ENCODE measurements at regions not wholly inside any gene's neighbourhood (a gene's known extent, or its start where the extent isn't known, plus 50 kb on each side); places are given as distances from the start of the nearest gene placed in this dataset.
"Not testable (repeated sequence)": the region's sequence is repeated elsewhere in the genome, so short reads cannot be mapped to it uniquely, and the experiment has no call there.

DNA sequence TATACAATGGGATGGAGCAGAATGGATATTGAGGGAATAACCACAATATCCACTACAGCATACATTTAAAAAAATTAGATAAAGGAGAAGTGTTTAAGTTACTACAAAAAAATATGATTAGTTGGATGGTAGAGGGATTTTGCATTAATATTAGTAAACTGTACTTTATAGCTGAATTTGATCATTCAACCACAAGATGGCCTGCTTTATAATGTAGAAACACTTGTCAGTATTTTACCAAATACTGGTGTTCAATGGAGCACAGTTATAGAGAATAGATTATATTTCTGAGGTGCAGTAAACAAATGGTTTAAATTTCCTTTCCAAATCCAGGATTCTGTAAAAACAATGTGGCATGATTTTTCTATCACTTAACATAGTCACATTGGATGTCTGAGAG is 818.8 kb upstream of the CHORDC1 start:
- no peak for DNase-seq (ENCODE audit: low spot score in 2 of 2, unreplicated experiment in 2 of 2)

DNA sequence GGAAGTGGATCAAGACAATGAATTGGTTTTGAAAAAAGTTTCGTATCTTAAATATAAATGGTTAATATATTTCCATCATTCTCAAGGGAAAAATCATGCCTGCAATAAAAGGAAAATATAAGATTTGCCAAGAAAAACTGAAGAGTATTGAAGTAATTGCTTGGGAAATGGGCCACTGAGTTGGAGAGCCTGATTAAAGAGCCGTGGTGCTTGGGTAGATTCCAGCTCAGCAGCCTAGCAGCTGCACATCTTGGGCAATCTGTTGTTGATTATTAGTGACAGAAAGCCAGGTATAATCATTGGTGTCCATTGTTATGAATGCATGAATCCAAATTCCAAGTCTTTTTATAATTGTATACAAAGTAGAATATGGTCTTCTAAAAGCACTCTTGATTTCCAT is 800.9 kb upstream of the CHORDC1 start:
- H3K36me3 Mint-ChIP-seq, result no peaks in the 10 kb centered on the region
- no peaks in the 10 kb centered on the region for H3K27me3 Mint-ChIP-seq (ENCODE audit: low read depth)
- H3K4me3 Mint-ChIP-seq, result no peak overlapping the region
- no peak overlapping the region for H3K27ac Mint-ChIP-seq
- DNase-seq (ENCODE audit: low spot score in 2 of 2, unreplicated experiment in 2 of 2), result no peak
- H3K9me3 Mint-ChIP-seq, result peaks cover 8% of the 10 kb centered on the region
- no peaks in the 10 kb centered on the region for H3K4me1 Mint-ChIP-seq
- TF ChIP-seq, protein P1, sequence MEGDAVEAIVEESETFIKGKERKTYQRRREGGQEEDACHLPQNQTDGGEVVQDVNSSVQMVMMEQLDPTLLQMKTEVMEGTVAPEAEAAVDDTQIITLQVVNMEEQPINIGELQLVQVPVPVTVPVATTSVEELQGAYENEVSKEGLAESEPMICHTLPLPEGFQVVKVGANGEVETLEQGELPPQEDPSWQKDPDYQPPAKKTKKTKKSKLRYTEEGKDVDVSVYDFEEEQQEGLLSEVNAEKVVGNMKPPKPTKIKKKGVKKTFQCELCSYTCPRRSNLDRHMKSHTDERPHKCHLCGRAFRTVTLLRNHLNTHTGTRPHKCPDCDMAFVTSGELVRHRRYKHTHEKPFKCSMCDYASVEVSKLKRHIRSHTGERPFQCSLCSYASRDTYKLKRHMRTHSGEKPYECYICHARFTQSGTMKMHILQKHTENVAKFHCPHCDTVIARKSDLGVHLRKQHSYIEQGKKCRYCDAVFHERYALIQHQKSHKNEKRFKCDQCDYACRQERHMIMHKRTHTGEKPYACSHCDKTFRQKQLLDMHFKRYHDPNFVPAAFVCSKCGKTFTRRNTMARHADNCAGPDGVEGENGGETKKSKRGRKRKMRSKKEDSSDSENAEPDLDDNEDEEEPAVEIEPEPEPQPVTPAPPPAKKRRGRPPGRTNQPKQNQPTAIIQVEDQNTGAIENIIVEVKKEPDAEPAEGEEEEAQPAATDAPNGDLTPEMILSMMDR (IDR thresholded peaks at IDR 0.05; ENCODE audit: unreplicated experiment), result no peak

More for the DNA sequence above, 818.8 kb upstream of the CHORDC1 start:
- H3K27me3 Mint-ChIP-seq (ENCODE audit: low read depth), result no peaks in the 10 kb centered on the region
- H3K36me3 Mint-ChIP-seq, result no peaks in the 10 kb centered on the region
- TF ChIP-seq, protein P1 (IDR thresholded peaks at IDR 0.05; ENCODE audit: unreplicated experiment), result no peak
- H3K27ac Mint-ChIP-seq, result no peak overlapping the region
- H3K4me1 Mint-ChIP-seq, result no peaks in the 10 kb centered on the region
- peaks cover 6% of the 10 kb centered on the region for H3K9me3 Mint-ChIP-seq
- H3K4me3 Mint-ChIP-seq, result no peak overlapping the region

DNA sequence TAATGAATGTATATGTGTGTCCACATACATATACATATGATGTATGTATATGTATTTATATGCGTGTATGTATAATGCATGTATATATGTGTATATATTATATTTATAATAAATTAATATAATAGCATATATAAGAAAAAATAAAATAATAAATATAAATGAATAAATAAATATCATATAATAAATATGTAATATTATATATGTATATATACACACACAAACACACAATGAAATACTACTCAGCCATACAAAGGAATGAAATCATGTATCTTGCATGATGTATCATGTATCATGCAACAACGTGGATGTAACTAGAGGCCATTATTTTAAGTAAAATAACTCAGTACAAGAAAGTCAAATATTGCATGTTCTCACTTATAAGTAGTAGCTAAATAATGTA is 788.7 kb upstream of the CHORDC1 start:
- Mint-ChIP-seq H3K4me3 (no peak overlapping the region), H3K27ac (no peak overlapping the region), H3K4me1 (no peaks in the 10 kb centered on the region), H3K9me3 (peaks cover 26% of the 10 kb centered on the region), H3K36me3 (peaks cover 8% of the 10 kb centered on the region), H3K27me3 (ENCODE audit: low read depth) (no peaks in the 10 kb centered on the region)
- no peak for DNase-seq (ENCODE audit: low spot score in 2 of 2, unreplicated experiment in 2 of 2)
- TF ChIP-seq, protein P1 (IDR thresholded peaks at IDR 0.05; ENCODE audit: unreplicated experiment), result no peak

DNA sequence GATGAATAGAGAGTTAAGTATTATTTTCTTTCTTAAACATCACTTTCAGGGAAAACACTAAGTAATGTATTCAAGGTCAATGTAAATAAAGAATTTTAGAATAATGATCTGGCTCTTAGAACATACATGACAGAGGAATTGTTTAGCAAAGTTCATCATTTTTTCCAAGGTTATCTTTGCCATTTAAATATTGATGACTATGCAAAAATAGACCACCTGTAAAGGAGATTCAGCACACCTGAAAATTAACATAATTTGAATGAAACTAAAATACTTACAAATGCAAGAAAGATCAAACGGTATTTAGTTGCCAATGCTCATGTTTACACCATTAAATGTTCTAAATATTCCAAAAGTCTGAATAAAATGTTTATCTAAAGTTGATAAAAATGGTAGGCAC is 782.6 kb upstream of the CHORDC1 start:
- no peak overlapping the region for H3K27ac Mint-ChIP-seq
- no peak overlapping the region for H3K4me3 Mint-ChIP-seq
- no peak for DNase-seq (ENCODE audit: low spot score in 2 of 2, unreplicated experiment in 2 of 2)
- no peaks in the 10 kb centered on the region for H3K4me1 Mint-ChIP-seq
- peaks cover 6% of the 10 kb centered on the region for H3K36me3 Mint-ChIP-seq
- TF ChIP-seq, protein P1 (IDR thresholded peaks at IDR 0.05; ENCODE audit: unreplicated experiment), result no peak
- no peaks in the 10 kb centered on the region for H3K27me3 Mint-ChIP-seq (ENCODE audit: low read depth)
- H3K9me3 Mint-ChIP-seq, result peaks cover 19% of the 10 kb centered on the region

DNA sequence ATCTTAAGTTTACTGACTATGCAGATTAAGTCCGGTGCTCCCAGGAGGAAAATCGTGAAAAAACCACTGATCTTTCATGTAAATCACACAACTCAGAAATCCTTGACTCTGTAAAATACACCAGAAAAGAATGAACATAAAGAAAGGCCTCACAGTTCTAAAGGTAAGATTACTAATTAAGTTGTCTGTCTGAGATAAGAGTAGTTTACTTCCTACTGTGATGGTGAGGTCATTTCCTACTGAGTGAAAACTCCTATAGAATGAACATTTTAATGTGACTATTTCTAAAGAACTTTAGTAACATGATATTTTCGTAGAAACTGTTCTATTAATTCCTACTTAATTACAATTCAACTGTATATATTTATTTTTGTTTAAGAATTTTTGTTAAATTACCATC is 774.4 kb upstream of the CHORDC1 start:
- no peaks in the 10 kb centered on the region for H3K27me3 Mint-ChIP-seq (ENCODE audit: low read depth)
- DNase-seq (ENCODE audit: low spot score in 2 of 2, unreplicated experiment in 2 of 2), result no peak

DNA sequence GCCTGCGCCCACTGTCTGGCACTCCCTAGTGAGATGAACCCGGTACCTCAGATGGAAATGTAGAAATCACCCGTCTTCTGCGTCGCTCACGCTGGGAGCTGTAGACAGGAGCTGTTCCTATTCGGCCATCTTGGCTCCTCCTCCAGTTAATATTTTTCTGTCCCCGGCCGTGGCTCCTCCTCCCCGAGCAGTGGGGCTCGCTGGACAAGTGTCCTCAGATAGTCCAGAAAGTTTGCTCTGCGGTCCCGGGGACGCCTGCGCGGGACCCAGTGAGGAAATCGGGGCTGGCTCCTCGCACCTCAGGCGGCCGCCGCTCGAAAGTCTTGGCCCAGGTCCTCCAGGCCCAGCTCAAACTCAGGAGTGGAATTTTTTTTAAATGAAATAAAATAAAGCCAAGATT is 749.3 kb upstream of the CHORDC1 start:
- not testable (repeated sequence) for DNase-seq (ENCODE audit: low spot score in 2 of 2, unreplicated experiment in 2 of 2); H3K4me3 Mint-ChIP-seq; H3K4me1 Mint-ChIP-seq; H3K36me3 Mint-ChIP-seq; H3K27me3 Mint-ChIP-seq (ENCODE audit: low read depth); H3K27ac Mint-ChIP-seq
- peaks cover 25% of the 10 kb centered on the region for H3K9me3 Mint-ChIP-seq

More for the DNA sequence above, 774.4 kb upstream of the CHORDC1 start:
- peaks cover 15% of the 10 kb centered on the region for H3K9me3 Mint-ChIP-seq
- peak overlapping the region; percentile 14 for H3K27ac Mint-ChIP-seq
- no peak overlapping the region for H3K4me3 Mint-ChIP-seq
- TF ChIP-seq, protein P1 (IDR thresholded peaks at IDR 0.05; ENCODE audit: unreplicated experiment), result no peak
- no peaks in the 10 kb centered on the region for H3K36me3 Mint-ChIP-seq
- H3K4me1 Mint-ChIP-seq, result peaks cover 7% of the 10 kb centered on the region

Data from mesothelial cell of epicardium (in vitro differentiated cells).